GM21528 (cell line): ENCODE measurements at regions not wholly inside any gene's neighbourhood (a gene's known extent, or its start where the extent isn't known, plus 50 kb on each side); places are given as distances from the start of the nearest gene placed in this dataset.
"Not testable (repeated sequence)": the region's sequence is repeated elsewhere in the genome, so short reads cannot be mapped to it uniquely, and the experiment has no call there.

ENCODE experiments used
- ATAC-seq: cut with Tn5 transposase; IDR thresholded peaks from one replicate; pipeline ENCODE4 v1.9.1; 2021; ENCODE audit warnings: mild to moderate bottlenecking, moderate library complexity; ENCODE audit not compliant: unreplicated experiment, low FRiP score

DNA sequence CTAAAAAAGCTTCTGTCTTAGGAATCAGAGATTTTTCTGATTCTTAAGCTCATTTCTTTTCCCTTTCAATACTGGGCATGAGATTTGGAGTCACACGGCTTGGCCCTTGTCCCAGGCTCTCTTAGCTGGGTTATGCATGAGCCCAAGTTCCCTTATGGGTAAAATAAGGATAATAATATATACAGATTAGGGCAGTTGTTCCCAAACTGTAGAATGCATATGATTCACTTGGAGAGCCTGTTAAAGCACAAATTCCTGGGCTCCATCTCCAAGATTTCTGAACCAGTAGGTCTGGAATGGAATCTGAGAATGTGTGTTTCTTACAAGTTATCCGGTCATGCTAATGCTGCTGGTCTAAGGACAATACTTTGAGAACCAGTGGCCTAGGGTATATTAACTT, 154.0 kb downstream of the REEP3 start:
- no peak for ATAC-seq

GRCh38 chr10:63677001-63677400, 155.8 kb downstream of the REEP3 start:
- ATAC-seq, result no peak

- ATAC-seq, result not testable (repeated sequence)
Observed at GRCh38 chr10:63680545-63680944, 159.3 kb downstream of the REEP3 start.

- no peak for ATAC-seq
Observed at GRCh38 chr10:63681993-63682697, 160.9 kb downstream of the REEP3 start.

- ATAC-seq, result not testable (repeated sequence)
Observed at GRCh38 chr10:63682698-63683052, 161.5 kb downstream of the REEP3 start.

DNA sequence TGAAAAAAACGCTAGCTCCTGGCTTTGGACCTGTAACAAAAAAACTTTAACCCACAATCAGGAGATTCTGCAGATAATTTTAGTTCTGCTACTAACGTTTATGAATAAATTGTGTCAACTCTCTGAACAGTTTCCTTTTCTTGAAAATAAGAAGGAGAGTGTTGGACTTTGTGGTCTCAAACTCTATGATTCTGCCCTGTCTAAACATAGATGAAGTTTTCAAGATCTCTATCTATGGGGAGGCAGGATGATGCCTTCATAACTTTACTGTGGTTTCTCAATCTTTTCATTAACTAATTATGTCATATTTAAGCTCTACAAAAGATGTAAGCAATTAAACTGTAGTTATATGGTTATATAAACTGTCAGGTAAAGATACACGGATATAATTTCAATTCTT, 162.0 kb downstream of the REEP3 start:
- no peak for ATAC-seq

DNA sequence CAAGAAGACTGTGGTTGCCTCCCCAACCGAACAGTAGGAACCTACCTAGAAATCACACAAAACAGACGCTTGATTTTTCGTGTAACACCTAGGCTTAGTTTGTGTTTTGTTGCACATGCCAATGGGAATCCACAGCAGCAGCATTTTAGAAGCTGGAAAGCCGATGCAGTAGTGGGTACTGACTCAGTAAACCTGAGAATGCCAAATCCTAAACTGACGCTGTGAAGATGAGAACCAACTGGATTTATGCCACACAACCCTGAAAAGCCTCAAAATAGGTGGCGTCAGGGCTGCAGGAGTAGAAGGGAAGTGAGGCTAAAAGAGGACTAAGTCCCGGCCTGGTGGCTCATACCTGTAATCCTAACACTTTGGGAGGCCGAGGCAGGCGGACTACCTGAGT, 162.5 kb downstream of the REEP3 start:
- ATAC-seq, result no peak

GRCh38 chr10:63684257-63684936, 163.2 kb downstream of the REEP3 start:
- ATAC-seq, result no peak

- ATAC-seq, result no peak
Observed at GRCh38 chr10:63689768-63690167, 168.6 kb downstream of the REEP3 start.

DNA sequence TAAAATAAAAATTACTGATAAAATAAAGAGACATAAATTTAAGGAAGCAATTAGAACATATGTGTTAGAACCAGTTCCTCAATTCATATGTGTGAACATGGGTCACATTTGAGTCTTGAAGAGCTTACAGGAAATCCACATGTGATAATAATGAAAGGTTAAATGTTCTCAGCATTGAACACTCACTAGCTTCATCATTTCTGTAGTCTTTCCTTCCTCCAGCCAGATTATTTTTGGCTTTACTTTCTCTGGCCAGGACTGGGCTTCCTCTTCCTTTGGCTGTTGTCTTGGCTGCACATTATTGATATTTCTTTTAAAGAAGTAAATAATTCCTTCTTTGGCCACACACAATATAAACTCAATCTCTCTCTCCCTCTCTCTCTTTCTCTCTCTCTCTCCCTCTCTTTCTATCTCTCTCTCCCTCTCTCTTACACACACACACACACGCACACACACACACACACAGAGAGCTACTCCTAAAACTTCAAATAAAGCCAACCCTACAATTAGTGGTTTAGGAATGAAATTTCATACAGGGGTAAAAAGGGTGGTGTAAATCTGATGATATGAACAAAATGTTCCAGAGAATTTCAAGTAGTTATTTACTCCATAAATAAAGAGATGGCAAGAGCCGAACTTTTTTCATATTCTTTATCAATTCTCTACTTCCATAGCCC, 171.2 kb downstream of the REEP3 start:
- no peak for ATAC-seq

DNA sequence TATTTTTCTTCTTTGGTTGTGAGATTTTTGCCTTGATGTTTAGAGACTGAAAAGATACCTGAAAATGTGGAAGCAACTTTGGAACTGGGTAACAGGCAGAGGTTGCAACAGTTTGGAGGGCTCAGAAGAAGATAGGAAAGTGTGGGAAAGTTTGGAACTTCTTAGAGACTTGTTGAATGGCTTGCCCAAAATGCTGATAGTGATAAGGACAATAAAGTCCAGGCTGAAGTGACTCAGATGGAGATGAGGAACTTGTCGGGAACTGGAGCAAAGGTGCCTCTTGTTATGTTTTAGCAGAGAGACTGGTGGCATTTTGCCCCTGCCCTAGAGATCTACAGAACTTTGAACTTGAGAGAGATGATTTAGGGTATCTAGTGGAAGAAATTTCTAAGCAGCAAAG, 171.8 kb downstream of the REEP3 start:
- ATAC-seq, result not testable (repeated sequence)

GRCh38 chr10:63696205-63696604, 175.0 kb downstream of the REEP3 start:
- no peak for ATAC-seq

DNA sequence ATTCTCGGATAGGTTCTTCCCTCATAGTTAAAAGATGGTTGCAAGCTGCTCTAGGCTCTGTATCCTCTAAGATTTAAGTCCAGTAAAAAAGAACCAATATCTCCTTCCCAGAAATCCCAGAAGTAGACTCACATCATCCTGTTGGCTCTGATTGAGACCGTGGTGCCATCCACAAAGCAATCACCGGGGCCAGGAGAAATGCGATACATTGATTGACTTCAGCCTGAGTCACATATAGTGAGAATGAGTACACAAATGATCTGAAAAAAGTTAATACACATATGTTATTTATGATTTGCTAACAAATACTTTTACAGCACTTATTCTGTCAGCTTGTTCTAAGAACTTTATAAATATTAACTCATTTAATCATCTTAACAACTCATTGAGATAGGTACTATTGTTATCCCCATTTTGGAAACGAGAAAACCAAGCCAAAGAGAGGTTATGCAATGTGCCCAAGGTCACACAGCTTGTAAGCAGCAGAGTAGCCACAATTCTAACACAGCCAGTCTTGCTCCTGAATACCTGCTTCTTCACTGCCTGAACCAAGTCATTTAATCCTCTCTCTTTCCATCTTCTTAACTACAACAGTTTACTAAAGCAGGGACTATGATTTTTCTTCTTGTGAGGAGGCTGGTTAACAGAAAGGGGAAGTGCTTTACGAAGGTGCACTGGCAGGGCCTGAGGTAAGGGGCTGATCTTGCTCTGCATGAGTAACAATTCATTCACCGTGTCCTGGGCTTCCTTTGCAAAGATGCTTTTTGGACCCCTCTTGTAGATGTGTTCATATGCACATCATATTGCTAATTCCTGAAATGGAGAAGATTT, 177.0 kb downstream of the REEP3 start:
- ATAC-seq, result no peak

- ATAC-seq, result no peak
Observed at GRCh38 chr10:63698787-63699150, 177.6 kb downstream of the REEP3 start.

GRCh38 chr10:63699785-63700613, 178.8 kb downstream of the REEP3 start:
- ATAC-seq, result no peak

DNA sequence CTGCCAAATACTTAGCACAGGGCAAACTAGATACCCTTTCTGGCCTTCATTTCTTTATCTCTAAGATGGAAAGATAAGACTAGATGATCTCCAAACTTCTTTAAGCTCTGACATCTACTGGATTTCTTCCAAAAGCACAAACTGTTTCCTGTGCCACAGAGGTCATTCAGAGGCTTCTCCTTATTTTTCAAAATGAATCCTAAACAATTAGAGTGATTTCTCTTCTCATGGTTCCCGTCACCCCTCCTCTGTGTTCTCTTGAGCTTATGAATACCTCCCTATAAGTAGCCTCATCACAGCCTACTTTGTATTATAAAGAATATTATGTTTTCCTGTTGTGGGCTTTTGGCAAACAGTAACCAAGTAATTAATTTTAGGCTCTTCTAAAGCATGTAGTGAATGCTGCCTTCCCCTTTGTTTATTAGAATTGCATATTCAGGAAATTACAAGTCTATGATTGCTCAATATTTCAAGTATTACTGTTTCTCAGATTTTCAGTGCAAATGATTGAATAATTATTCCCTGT, 179.5 kb downstream of the REEP3 start:
- no peak for ATAC-seq

GRCh38 chr10:63702092-63702491, 180.9 kb downstream of the REEP3 start:
- no peak for ATAC-seq

- ATAC-seq, result no peak
Observed at GRCh38 chr10:63703113-63703670, 182.0 kb downstream of the REEP3 start.

DNA sequence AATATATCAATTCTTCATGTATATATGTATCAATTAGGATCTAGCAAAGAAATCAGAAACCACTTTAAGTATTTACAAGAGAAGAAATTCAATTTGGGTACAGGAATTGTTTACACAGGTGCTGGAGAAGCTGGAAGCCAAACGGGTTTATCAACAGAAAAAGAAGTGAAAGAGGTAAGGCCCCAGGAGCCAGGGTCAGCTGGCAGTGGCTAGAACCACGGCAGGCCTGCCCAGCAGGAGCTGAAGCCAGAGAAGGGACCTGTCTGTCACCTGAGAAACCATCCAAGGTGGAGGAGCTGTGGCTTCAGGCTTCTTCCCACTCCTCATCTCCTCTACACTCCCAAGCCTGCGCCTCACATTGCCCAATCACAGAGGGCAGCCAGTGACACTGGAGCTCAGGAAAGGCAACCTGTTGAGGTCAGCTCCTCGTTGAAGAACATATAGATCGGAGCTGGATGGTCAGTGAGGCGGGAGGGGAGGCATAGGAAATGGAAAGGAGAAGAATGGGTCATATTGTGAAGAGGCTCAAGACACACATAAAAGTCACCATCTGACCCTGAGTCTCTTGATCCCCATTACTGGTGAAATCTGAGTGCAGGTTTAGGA, 182.6 kb downstream of the REEP3 start:
- ATAC-seq, result no peak
